GM12891 (cell line): ENCODE measurements at regions not wholly inside any gene's neighbourhood (a gene's known extent, or its start where the extent isn't known, plus 50 kb on each side); places are given as distances from the start of the nearest gene placed in this dataset.

Experiments
- POLR2A ChIP-seq: IDR thresholded peaks from 2 replicates; pipeline ENCODE4 v1.6.1; 2011; ENCODE audit warnings: low read depth, low read length, control low read depth
- POLR2AphosphoS5 ChIP-seq: IDR thresholded peaks from 2 replicates; pipeline ENCODE4 v1.6.1; 2011; ENCODE audit warnings: low read depth, low read length, control low read depth
- SPI1 ChIP-seq: IDR thresholded peaks from 2 replicates; pipeline ENCODE4 v1.6.1; 2011; ENCODE audit warnings: low read depth, low read length, control low read depth

- no peak for TF ChIP-seq SPI1
- TF ChIP-seq POLR2A = no peak
- TF ChIP-seq POLR2AphosphoS5 = no peak
These were observed 1554.8 kb upstream of the TMEFF2 start for GRCh38 chr2:193749485-193749884.
